ENCODE measurements at regions not wholly inside any gene's neighbourhood (a gene's known extent, or its start where the extent isn't known, plus 50 kb on each side); places are given as distances from the start of the nearest gene placed in this dataset.

GRCh38 chr14:48973151-48973550, 613.0 kb downstream of the RPS29 start:
- no peak for TF ChIP-seq CTCF (IDR thresholded peaks at IDR 0.05)
- no peak for TF ChIP-seq EZH2 (IDR thresholded peaks at IDR 0.05; ENCODE audit: borderline replicate concordance, insufficient read depth, low read depth, low read length, poor library complexity, severe bottlenecking)
